ENCODE measurements at regions not wholly inside any gene's neighbourhood (a gene's known extent, or its start where the extent isn't known, plus 50 kb on each side); places are given as distances from the start of the nearest gene placed in this dataset.
A peak's percentile ranks its signal among the peaks of the same experiment; 100 is the strongest.

DNA sequence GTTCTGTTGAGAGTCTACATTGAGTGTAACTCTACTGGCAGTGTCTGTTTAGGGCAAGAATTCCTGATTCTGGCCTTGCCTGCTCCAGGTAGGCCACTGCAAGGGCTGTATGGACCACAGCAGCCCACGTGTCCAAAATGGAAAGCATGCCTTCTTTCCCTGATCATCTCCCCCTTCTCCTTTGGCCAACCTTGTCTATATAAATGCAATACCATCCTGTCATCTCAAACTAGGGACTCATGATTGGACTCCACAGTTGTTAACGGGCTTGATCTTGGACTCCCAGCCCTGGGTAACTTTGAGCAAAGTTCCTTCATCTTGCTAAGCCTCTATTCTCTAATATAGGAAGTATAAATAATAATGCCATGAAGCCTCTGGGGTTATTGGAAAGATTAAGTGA is 533.6 kb downstream of the BNC2 start:
- DNase-seq (ENCODE audit: low read depth, low spot score) = no peak

- no peak for DNase-seq (ENCODE audit: low read depth, low spot score)
These were observed 533.0 kb downstream of the BNC2 start for GRCh38 chr9:16337322-16338029.

DNA sequence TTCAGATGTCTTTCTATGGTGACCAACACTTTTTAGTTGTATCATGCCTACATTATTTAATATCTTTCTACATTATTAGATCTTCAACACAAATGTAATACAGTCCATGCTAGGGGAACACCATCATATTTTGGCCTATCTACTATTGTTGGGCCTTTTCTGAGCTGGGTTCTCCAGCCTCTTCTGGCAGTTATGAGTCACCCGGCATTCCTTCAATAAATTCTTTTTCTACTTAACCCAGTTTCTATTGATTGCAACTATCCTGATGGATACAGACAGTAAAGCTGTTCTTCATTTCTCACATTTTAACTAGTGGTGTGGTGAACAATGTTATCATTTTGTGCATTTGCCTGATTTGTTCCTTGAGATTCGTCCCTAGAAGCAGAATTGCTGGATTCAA is 529.3 kb downstream of the BNC2 start:
- no peak for DNase-seq (ENCODE audit: low read depth, low spot score)

DNA sequence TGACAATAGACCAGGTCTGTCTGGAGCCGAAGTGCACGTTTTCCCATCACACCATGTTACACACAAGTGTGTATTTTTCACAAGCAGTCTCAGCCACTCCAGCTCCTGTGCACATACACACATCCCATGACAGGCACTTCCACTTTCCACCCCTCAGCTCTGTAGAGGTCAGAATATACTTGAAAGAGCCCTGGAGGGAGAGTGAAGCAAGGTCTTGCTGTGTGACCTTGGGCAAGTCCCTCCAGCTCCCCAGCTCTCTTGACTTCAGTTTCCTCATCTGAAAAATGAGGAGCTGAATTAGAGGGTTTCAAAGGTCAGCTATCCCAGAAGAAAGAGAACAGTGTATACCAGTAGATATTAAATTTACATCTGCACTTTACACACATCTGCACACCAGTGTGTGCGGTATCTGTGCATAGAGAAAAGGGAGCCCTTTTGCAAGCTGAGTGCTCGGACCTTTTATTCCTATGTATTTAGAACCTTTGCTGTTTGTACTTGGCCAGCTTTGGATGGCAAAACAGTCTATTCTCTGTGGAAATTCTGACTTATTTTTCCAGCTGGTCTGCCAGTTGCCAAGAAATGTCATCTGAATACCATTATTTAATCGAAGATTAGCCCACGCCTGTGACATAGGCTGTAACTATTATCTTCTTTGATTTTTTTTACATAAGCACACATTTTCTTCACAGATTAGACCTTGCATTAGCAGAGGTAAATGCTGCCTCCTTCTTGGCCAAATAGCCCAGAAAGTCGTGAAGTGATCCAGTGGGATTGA is 528.0 kb downstream of the BNC2 start:
- no peak for DNase-seq (ENCODE audit: low read depth, low spot score)

- no peak for DNase-seq (ENCODE audit: low read depth, low spot score)
These were observed 526.9 kb downstream of the BNC2 start for GRCh38 chr9:16343249-16344237.

DNA sequence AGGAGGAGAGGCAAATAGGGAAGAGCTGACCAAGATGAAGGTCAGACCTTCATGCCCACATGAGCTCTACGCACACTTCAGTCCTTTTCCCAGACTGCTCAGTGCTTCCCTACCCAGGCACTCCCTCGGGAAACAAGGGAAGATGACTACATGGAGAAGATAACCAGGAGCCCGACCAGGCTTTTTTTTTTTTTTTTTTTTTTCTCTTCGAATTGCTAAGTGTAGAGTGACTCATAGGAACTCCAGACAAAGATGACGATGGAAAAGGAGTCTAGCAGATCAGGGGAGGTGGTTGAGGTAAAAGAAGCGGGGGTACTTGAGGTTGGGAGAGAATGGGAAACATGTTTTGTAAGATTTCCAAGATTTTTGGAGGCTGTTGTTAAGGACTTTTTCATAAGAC is 526.1 kb downstream of the BNC2 start:
- peak; percentile 3 for DNase-seq (ENCODE audit: low read depth, low spot score)

GRCh38 chr9:16345902-16346301 is 524.6 kb downstream of the BNC2 start:
- no peak for DNase-seq (ENCODE audit: low read depth, low spot score)

- DNase-seq (ENCODE audit: low read depth, low spot score) = no peak
These were observed 522.6 kb downstream of the BNC2 start for GRCh38 chr9:16347886-16348285.

DNA sequence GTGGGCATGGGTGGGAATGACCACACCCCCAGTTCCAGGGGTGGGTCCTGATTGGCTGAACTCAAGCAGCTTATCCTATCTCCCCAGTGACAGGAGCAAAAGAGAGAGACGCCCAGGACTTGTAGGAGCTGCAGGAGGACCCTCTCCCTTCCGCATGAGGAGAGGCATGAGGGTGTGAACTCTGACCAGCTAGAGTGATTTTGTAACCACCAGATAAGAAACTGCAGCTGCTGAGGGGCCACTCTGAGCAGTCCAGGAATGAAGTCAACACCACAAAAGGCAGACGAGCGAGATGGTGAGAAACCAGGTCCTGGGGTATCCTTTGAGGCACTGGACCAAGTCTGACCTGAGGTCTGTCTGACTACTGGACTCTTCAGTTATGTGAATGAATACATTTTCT is 521.9 kb downstream of the BNC2 start:
- DNase-seq (ENCODE audit: low read depth, low spot score) = no peak

GRCh38 chr9:16352251-16352650 is 518.2 kb downstream of the BNC2 start:
- DNase-seq (ENCODE audit: low read depth, low spot score) = no peak

DNA sequence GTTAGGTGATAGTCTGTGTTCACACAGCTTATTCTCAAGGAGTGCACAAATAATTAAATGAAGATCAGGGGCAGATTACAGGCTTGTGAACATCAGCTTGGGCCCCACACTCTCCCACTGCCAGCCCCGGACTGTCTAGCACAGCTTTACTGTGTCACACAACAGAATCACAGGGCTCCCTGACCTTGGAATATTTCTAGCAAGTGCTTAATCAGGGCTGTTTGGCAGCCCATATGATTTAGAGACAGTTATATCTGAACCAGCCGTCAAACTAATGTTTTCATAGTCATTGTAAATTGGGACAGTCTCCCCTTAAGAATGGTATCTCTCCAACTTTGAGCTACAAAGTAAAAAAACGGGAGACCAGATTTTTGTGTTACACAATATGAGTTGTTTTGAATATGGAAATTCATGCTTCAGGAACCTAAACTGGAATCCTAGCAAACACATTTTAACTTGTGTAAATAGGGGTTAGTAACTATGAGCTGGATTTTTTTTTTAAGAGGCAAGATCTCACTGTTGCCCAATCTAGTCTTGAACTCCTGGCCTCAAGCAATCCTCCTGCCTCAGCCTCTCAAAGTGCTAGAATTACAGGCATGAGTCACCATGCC is 517.6 kb downstream of the BNC2 start:
- no peak for DNase-seq (ENCODE audit: low read depth, low spot score)

GRCh38 chr9:16356196-16356765 is 514.2 kb downstream of the BNC2 start:
- no peak for DNase-seq (ENCODE audit: low read depth, low spot score)

GRCh38 chr9:16357828-16358227 is 512.6 kb downstream of the BNC2 start:
- DNase-seq (ENCODE audit: low read depth, low spot score) = no peak

- no peak for DNase-seq (ENCODE audit: low read depth, low spot score)
These were observed 511.7 kb downstream of the BNC2 start for GRCh38 chr9:16358751-16359150.

All from iPS DF 19.7 (cell line).